GM12878 (cell line): ENCODE measurements at regions not wholly inside any gene's neighbourhood (a gene's known extent, or its start where the extent isn't known, plus 50 kb on each side); places are given as distances from the start of the nearest gene placed in this dataset.
A peak's percentile ranks its signal among the peaks of the same experiment; 100 is the strongest.

ENCODE experiments used
- ATAC-seq: fragments of 200-7000 bp; cut with Tn5 transposase; 3 replicates; pipeline ENCODE4 v1.9.1; 2020; ENCODE audit warnings: mild to moderate bottlenecking, moderate library complexity
- BruUV-seq: library from RNA; stranded (reverse); fragments of 400-500 nt; replicated peaks from 2 replicates; lab custom pipeline; 2021; lab: Mats Ljungman, UMichigan
- CTCF ChIA-PET: fragments of 300-600 bp; sonication (Branson Sonifier 250); formaldehyde crosslinking; extraction: SDS; loops from one replicate; lab custom pipeline; 2021; ENCODE audit warnings: inconsistent platforms; lab: Yijun Ruan, JAX
- POLR2A ChIA-PET: fragments of 350-600 bp; formaldehyde crosslinking; extraction: SDS; loops from one replicate; lab custom pipeline; 2021; ENCODE audit warnings: inconsistent platforms; lab: Charles Lee
- RAD21 ChIA-PET: fragments of 300-600 bp; sonication (Branson Sonifier 250); formaldehyde crosslinking; loops from one replicate; lab custom pipeline; 2023; ENCODE audit warnings: antibody characterized with exemption; ENCODE audit not compliant: unreplicated experiment; lab: Charles Lee
- SMC1A ChIA-PET: fragments of 300-600 bp; sonication (Branson Sonifier 250); formaldehyde crosslinking; loops from one replicate; lab custom pipeline; 2023; ENCODE audit not compliant: unreplicated experiment, uncharacterized antibody; lab: Charles Lee
- DNase-seq: peaks from one replicate; pipeline ENCODE4 v3.0.0-alpha.2; 2011; ENCODE audit warnings: low read depth, low spot score
- FAIRE-seq: peaks from 3 replicates; lab custom pipeline; 2011; peaks lifted over from hg19 to GRCh38; lab: Jason Lieb, UNC
- H2AFZ ChIP-seq: 2 replicates; pipeline ENCODE4 v1.6.0; 2011; ENCODE audit warnings: low read depth, low read length, control low read depth; ENCODE audit not compliant: control insufficient read depth
- H3K27ac ChIP-seq: 2 replicates; pipeline ENCODE4 v1.5.1; 2011; ENCODE audit warnings: control low read depth; ENCODE audit not compliant: control insufficient read depth, insufficient read depth
- H3K27me3 ChIP-seq, 2 experiments: replicated peaks in 1 of 2; 2 replicates each; pipeline versions ENCODE4 v1.6.0 to v1.6.1; 2011; ENCODE audit warnings: low read length in 1 of 2; ENCODE audit not compliant: control insufficient read depth in 2 of 2, insufficient read depth in 2 of 2
- H3K36me3 ChIP-seq, 2 experiments: 2 replicates each; pipeline ENCODE4 v1.5.1; 2011; ENCODE audit warnings: low read length in 1 of 2; ENCODE audit not compliant: control insufficient read depth in 2 of 2, insufficient read depth in 2 of 2
- H3K4me1 ChIP-seq: 2 replicates; pipeline ENCODE4 v1.6.1; 2011; ENCODE audit warnings: mild to moderate bottlenecking, low read length, moderate library complexity, mixed read lengths; ENCODE audit not compliant: control insufficient read depth, insufficient read depth
- H3K4me2 ChIP-seq: 2 replicates; pipeline ENCODE4 v1.6.0; 2011; ENCODE audit warnings: control low read depth; ENCODE audit not compliant: control insufficient read depth, insufficient read depth
- H3K4me3 ChIP-seq: fragments of 200-600 bp; sonication (generic); 2 replicates; pipeline ENCODE4 v1.5.1; 2016
- H3K79me2 ChIP-seq: 2 replicates; pipeline ENCODE4 v1.6.0; 2011; ENCODE audit warnings: low read length; ENCODE audit not compliant: control insufficient read depth, insufficient read depth
- H3K9ac ChIP-seq: 2 replicates; pipeline ENCODE4 v1.8.0; 2011; ENCODE audit warnings: low read length, control low read depth, mixed read lengths; ENCODE audit not compliant: control insufficient read depth, insufficient read depth
- H3K9me3 ChIP-seq: replicated peaks from 3 replicates; pipeline ENCODE4 v1.5.1; 2011; ENCODE audit warnings: mild to moderate bottlenecking, low read length; ENCODE audit not compliant: control insufficient read depth, insufficient read depth
- H4K20me1 ChIP-seq: 2 replicates; pipeline ENCODE4 v1.6.0; 2011; ENCODE audit not compliant: control insufficient read depth, insufficient read depth
- CHD2 ChIP-seq: IDR thresholded peaks from 2 replicates; pipeline ENCODE4 v1.6.1; 2011; ENCODE audit warnings: low read depth, low read length, improper control_type of control experiment, borderline replicate concordance
- DPF2 ChIP-seq: fragments of 450-650 bp; IDR thresholded peaks from 2 replicates; pipeline ENCODE4 v1.6.1; 2017; ENCODE audit warnings: mild to moderate bottlenecking
- SMAD5 ChIP-seq: IDR thresholded peaks from 2 replicates; pipeline ENCODE4 v1.6.1; 2016; ENCODE audit warnings: antibody characterized with exemption, low read depth
- WRNIP1 ChIP-seq: IDR thresholded peaks from 2 replicates; pipeline ENCODE4 v1.6.1; 2011; ENCODE audit warnings: low read depth, low read length, improper control_type of control experiment, borderline replicate concordance
- WGBS: methylation state at CpG from one replicate; pipeline ENCODE4 v1.1.6; 2016; ENCODE audit warnings: low lambda C conversion rate; ENCODE audit not compliant: insufficient replicate concordance, insufficient coverage; ENCODE audit errors: missing lambda C conversion rate; 5-methylcytosine and 5-hydroxymethylcytosine counted together
- in situ Hi-C: fragments of 300-500 bp; cut with MboI; formaldehyde crosslinking; loops from 9 replicates; pipeline ENCODE4 v1.14.3; 2018; ENCODE audit warnings: mixed read lengths
- intact Hi-C: fragments of 100-400 bp; cut with micrococcal nuclease; formaldehyde crosslinking; loops from one replicate; pipeline ENCODE4 v1.14.2; 2022; ENCODE audit not compliant: unreplicated experiment
- TF ChIP-seq, protein P1 (sequence below), 3 experiments: IDR thresholded peaks in 2 of 3; conservative IDR thresholded peaks in 1 of 3; 2 replicates each; pipeline ENCODE4 v1.5.1; 2011; ENCODE audit warnings: low read depth in 3 of 3, low read length in 3 of 3, mild to moderate bottlenecking in 3 of 3, control low read depth in 2 of 3, moderate library complexity in 2 of 3, inconsistent platforms in 1 of 3, mixed read lengths in 1 of 3; ENCODE audit not compliant: control insufficient read depth in 2 of 3, insufficient read depth in 1 of 3; ENCODE audit errors: extremely low read depth in 1 of 3

DNA sequence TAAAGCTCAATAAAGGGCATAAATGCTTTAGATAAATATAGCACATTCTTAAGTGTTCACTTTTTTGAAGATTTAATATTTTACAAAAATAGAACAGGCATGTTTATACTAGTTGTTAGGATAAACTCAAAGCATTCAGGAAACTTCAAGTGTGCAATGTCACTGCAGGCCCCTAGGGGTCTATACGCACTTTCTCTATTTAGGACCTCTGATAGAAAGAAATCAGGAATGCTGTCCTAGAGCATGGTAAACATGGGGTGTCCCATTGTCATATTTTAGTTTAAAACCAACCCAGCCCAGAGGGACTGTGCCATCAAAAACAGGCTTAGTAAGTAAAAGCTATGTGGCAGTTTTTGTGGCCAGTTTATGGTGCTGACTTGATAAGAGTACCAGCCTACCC, 102.2 kb downstream of the BARHL2 start:
- no peak for FAIRE-seq

More for the DNA sequence above, 102.2 kb downstream of the BARHL2 start:
- Histone ChIP-seq H3K9me3 (no peaks in the 10 kb centered on the region), H3K27ac (no peak overlapping the region), H2AFZ (no peak overlapping the region), H3K9ac (no peak overlapping the region), H3K4me3 (no peak overlapping the region), H3K36me3 (no peaks in the 10 kb centered on the region), H3K27me3 (no peaks in the 10 kb centered on the region), H3K4me2 (no peak overlapping the region), H3K4me1 (no peaks in the 10 kb centered on the region), H3K79me2 (no peaks in the 10 kb centered on the region)
- WGBS, result 0% methylated on average over 1 of the region's 1 CpG
- RAD21 ChIA-PET, result no interaction called here
- in situ Hi-C loops, result no loop called here
- no peak for DNase-seq
- TF ChIP-seq DPF2 (no peak), WRNIP1 (no peak), CHD2 (no peak), SMAD5 (no peak)
- TF ChIP-seq, protein P1, sequence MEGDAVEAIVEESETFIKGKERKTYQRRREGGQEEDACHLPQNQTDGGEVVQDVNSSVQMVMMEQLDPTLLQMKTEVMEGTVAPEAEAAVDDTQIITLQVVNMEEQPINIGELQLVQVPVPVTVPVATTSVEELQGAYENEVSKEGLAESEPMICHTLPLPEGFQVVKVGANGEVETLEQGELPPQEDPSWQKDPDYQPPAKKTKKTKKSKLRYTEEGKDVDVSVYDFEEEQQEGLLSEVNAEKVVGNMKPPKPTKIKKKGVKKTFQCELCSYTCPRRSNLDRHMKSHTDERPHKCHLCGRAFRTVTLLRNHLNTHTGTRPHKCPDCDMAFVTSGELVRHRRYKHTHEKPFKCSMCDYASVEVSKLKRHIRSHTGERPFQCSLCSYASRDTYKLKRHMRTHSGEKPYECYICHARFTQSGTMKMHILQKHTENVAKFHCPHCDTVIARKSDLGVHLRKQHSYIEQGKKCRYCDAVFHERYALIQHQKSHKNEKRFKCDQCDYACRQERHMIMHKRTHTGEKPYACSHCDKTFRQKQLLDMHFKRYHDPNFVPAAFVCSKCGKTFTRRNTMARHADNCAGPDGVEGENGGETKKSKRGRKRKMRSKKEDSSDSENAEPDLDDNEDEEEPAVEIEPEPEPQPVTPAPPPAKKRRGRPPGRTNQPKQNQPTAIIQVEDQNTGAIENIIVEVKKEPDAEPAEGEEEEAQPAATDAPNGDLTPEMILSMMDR (IDR thresholded peaks at IDR 0.05 in 2 of 3, conservative IDR thresholded peaks at IDR 0.05 in 1 of 3; ENCODE audit: control insufficient read depth in 2 of 3, extremely low read depth in 1 of 3, insufficient read depth in 1 of 3, low read depth in 3 of 3, low read length in 3 of 3), result peak in 2 of 3 experiments; percentile 35 to 46; a peak in 3 of 6 replicates
- TF ChIP-seq, all 136 proteins: peak for 1
- intact Hi-C loops, result no loop called here
- SMC1A ChIA-PET, result interaction anchor here (0.7 to 1.6 kb wide), 3 partner anchors 36 to 482 kb away, joined by 3 to 6 read pairs (median 4); no protein-coding TSS in a partner anchor
- ATAC-seq, result peak; percentile 48; the same call in 2 of the 3 replicates
- CTCF ChIA-PET, result interaction anchor here (1.1 to 4.0 kb wide), 8 partner anchors 10 to 481 kb away, joined by 3 to 21 read pairs (median 4); no protein-coding TSS in a partner anchor
- BruUV-seq, result no TSS peak
- H4K20me1 ChIP-seq, result no peaks in the 10 kb centered on the region
- POLR2A ChIA-PET, result interaction anchor here (0.5 kb wide), 1 partner anchor 15 kb away, joined by 3 read pairs; no protein-coding TSS in a partner anchor
